ENCODE measurements at regions not wholly inside any gene's neighbourhood (a gene's known extent, or its start where the extent isn't known, plus 50 kb on each side); places are given as distances from the start of the nearest gene placed in this dataset.

- ATAC-seq: no peak
Measured at GRCh38 chr20:40770564-40771307, 81.7 kb upstream of the MAFB start.

GRCh38 chr20:40771308-40771610 lies 82.2 kb upstream of the MAFB start:
- no peak for ATAC-seq

- no peak for ATAC-seq
Measured at GRCh38 chr20:40771848-40772511, 82.9 kb upstream of the MAFB start.

- no peak for ATAC-seq
Measured at GRCh38 chr20:40773376-40773775, 84.3 kb upstream of the MAFB start.

DNA sequence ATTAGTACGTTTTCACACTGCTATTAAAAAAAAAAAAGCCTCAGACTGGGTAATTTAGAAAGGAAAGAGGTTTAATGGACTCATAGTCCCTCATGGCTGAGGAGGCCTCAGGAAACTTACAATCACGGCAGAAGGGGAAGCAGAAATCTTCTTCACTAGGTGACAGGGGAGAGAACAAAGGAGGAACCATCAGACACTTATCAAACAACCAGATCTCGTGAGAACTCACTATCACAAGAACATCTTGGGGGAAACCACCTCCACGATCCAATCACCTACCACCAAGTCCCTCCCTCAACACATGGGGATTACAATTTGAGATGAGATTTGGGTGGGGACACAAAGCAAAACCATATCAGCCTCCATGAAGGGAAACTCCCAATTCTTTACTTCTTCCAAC lies 85.2 kb upstream of the MAFB start:
- no peak for ATAC-seq

DNA sequence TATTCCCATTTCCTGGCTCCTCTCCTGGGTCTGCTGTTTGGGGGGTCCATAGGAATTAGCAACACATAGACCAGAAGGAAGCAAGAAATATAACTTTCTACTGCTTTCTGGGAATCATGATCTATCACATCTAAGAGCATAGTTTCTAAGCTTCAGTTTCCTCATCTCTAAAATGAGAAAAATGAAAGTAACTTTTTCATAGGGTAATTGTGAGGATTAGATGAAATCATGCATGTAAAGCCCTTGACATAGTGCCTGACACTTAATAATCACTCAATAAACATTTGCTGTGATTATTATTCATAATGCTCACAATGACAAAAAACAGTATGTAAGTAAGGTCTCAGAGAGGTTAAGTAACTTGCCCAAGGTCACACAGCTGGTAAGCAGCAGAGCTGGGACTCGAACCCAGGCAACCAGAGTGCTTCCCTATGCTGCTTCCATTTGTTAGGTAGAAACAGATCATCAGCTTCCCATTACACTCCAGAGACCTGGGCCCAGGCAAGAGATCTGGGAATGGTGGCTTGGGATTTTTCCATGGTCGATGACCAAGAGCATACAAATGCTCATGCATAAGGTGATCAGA lies 86.6 kb upstream of the MAFB start:
- ATAC-seq: no peak

DNA sequence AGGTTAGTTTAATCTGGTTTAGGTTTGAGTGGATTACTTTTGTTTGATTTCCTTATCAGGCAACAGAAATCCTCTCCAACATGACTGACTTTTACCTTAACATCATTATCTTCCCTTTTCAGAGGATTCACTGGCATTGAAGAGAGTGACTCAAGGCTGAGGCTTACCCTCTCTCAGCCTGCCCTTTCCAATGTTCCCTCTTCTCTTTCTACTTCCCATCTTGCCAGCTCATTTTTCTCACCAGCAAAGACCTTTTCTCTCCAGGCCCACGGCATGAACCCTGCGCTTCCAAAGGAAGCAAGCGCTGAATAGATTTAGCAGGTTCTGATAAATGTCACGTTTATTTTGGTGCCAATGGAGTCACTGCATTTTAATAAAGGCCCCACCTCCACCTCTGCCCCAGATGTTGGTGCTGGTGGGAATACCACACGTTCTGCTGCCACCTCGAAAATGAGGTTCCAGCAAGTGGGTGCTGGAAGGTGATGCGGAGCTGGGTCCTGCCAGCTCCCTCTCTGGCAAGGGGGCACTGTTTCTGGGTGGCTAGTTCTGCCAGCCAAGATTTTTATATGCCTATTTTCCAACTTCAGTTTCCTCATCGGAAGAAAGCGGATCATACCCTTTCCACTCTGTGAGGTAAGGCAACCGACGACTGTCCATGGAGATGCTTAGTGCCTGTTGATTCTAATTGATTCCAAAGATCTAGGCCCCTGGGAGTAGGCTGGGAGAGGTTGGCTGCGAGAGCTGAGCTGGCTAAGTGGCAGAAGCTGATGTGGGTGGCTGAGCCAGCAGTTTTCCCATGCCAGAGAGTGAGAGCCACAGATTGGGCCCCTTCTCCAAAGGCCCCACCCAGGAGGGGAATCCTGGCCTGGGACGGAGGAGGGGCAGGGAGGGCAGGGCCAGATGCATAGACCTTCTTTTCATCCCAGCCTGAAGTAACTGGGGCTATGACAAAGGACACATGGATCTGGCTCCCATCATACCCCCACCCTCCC lies 87.7 kb upstream of the MAFB start:
- no peak for ATAC-seq

GRCh38 chr20:40777653-40778052 lies 88.6 kb upstream of the MAFB start:
- no peak for ATAC-seq

DNA sequence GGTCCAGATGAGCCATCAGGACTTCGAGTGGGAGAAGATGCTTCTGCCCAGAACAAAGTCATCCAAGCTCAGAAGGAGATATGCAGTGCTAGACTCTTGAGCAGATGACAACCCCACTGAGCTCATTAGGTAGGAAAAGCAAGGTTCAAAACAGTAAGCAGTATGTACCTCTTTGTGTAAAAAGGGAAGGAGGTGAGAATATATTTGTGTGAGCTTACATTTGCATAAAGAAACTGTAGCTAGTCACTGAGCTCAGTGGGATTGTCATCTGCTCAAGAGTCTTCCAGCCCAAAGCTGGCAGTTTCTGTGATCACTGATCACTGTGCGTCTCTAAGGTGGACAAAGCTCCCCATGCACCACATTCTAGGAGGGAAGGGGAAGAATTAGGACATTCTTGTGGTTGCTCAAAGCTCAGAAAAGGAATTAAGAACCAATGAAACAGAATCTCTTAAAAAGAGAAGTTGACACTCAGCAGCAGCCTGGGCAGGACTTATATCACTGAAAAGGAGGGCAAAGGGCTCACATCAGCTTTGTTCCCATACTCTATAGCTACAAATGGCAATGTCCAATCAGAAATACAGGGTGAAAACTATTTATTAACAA lies 90.0 kb upstream of the MAFB start:
- no peak for ATAC-seq

DNA sequence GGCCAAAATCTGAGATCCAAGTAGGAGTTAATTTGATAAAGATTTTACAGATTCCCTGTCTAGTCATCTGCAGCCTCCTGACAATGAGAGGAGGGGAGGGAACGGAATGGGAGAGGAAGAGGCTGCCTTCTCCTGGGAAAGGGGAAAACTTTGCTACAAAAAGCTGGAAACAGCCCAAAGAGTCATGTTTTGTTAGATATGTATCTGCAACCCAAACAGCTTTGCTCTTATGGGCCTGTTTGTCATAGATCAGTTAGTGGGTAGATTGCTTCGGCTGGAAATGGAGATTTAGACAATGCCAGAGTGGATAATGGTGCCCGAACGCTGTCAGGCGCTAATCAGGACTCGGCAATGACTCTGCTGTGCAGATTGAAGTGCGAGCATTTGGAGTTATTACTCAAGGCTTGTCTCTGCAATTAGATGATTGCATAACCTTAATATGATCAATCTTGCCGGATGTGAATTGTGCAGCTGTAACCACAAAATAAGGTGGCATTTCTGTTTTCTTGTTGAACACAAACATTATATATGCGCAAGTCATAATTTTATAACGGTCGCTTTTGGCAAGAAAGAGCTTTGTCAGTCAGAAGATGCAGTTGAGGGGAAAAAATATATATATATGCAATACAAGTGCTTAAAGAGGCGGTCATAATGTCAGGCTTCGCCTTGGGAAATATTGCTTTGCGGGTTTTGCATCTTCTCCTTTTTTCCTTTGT lies 92.4 kb upstream of the MAFB start:
- no peak for ATAC-seq

DNA sequence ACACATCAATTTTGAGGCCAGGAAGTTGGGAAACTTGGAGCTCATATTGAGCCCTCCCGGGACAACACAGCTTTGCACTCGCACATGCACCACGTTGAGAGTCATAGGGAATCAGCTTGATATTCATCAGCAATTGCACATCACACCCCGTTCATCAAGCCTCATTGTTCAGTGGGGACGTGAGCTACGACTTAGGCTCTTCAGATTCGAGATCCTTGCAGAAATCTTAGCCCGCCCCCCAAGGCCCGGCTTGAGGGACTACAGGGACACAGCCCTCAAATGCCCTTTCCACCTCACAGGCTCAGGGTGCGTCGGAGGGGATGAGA lies 93.0 kb upstream of the MAFB start:
- no peak for ATAC-seq

- no peak for ATAC-seq
Measured at GRCh38 chr20:40785346-40785745, 96.3 kb upstream of the MAFB start.

DNA sequence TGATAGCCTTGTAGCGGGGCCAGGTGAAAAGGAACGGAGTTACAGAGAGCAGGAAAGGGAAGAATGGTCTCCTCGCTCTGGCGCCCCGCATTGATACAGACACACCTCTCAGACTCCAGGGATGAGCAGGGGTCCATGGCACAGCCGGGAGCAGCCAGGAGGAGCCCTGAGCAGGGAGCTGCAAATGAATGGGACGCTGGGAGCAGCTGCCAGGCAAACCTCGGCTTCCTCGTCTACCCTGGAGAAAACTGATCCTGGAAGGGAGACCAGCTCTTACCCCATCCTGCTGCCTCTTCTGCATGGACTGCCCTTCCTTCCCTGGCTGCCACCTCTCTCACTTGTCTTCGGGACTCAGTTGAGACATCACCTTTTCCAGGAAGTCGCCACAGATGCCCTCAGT lies 97.3 kb upstream of the MAFB start:
- ATAC-seq: no peak

DNA sequence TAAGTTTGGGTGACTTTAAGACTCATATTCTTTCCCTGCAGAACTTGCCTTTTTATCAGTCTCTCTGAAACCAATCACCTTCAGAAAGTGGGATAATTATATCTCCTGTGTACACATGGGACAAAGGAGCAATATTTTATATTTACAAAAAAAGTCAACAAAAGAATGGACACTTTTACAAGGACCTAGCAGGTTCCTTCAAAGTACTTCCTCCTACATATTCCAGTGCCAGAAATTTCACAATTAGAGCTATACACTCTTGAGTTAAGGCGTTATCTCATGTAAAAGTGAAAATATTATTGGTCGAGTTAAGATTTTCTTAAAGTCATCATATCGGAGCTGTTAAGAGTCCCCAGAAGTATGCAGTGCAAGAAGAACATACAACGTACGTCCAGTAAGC lies 98.9 kb upstream of the MAFB start:
- ATAC-seq: no peak

- no peak for ATAC-seq
Measured at GRCh38 chr20:40797425-40797824, 108.4 kb upstream of the MAFB start.

DNA sequence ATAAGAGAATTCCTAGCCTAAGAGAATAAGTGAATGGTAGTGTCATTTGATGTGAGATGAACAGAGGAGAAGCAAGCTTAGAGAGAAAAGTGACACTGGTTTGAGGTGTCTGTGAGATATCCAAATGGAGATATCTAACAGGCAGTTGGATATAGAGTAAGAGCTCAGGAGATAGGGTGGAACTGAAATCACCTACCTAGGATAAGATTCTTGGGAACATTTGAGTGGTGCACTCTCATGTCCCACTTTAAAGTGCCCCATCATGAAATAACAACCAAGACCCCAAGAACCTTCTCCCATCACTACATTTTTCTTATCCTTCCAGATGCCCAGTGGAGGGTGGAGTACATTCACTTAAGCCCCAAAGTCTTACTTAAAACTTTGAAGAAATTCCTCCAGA lies 109.0 kb upstream of the MAFB start:
- ATAC-seq: no peak

DNA sequence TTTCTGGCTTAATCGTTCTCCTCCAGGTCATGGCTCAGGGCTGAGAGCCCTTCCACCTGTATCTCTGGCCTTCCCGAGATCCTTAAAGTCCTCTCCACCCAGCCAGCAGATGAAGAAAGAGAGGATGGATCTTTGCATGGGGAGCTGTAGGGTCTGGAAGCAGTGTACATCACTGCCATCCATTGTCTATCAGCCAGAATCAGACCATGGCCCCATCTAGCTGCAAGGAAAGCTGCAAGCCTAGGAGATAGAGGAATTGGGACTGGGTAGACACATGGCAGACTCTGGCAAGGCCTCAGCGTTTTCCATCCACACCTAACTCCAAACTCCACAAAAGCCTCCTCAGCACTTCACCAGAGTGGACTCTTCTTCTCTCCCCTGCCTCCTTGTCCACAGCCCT lies 113.8 kb upstream of the MAFB start:
- no peak for ATAC-seq

GRCh38 chr20:40803381-40803780 lies 114.3 kb upstream of the MAFB start:
- no peak for ATAC-seq

- ATAC-seq: no peak
Measured at GRCh38 chr20:40805592-40805991, 116.6 kb upstream of the MAFB start.

- no peak for ATAC-seq
Measured at GRCh38 chr20:40806929-40807820, 118.1 kb upstream of the MAFB start.

GRCh38 chr20:40807821-40808170 lies 118.8 kb upstream of the MAFB start:
- no peak for ATAC-seq
